ENCODE measurements at regions not wholly inside any gene's neighbourhood (a gene's known extent, or its start where the extent isn't known, plus 50 kb on each side); places are given as distances from the start of the nearest gene placed in this dataset.
A peak's percentile ranks its signal among the peaks of the same experiment; 100 is the strongest.

DNA sequence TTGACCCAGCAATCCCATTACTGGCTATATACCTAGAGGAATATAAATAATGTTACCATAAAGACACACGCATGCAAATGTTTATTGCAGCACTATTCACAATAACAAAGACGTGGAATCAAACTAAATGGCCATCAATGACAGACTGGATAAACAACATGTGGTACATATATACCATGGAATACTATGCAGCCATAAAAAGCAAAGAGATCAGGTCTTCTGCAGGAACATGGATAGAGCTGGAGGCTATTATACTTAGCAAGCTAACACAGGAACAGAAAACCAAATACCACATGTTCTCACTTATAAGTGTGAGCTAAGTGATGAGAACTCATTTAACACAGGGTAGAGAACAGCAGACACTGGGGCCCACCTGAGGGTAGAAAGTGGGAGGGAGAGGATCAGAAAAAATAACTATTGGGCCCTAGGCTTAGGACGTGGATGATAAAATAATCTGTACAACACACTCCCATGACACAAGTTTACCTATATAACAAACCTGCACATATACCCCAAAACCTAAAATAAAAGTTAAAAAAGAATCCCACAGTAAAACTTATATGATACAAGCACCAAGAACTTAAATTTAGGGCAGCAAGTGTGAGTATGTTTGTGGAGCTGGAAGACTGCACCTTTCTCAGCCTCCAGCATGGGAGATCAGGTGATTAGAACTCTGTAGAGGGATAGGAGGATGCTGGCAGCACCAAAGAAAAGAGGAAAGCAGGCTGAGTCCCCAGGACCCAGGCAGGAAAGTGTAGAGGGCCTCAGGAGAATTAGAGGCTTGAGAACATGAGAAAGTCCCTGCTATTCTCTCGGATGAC, 320.8 kb upstream of the USP24 start:
- WGBS = 87% methylated on average over 3 of the region's 4 CpGs
- H3K9me3 ChIP-seq (ENCODE audit: control insufficient read depth, low read length) = no peaks in the 10 kb centered on the region
- no peak overlapping the region for H4K91ac ChIP-seq (ENCODE audit: low read length)
- H3K36me3 ChIP-seq (ENCODE audit: control insufficient read depth in 1 of 2, insufficient read depth in 2 of 2, low read depth in 1 of 2, low read length in 2 of 2) = no peaks in the 10 kb centered on the region
- H3K9ac ChIP-seq (ENCODE audit: low read length) = peak overlapping the region; percentile 33
- DNase-seq = no peak
- no peak overlapping the region for H2AK5ac ChIP-seq (ENCODE audit: low read length, severe bottlenecking)
- H2AFZ ChIP-seq (ENCODE audit: low read depth, low read length) = no peak overlapping the region
- no peak overlapping the region for H2BK120ac ChIP-seq (ENCODE audit: low read depth, low read length)
- H4K8ac ChIP-seq (ENCODE audit: low read length) = no peak overlapping the region
- no peak overlapping the region for H3K4me2 ChIP-seq (ENCODE audit: low read length, poor library complexity, severe bottlenecking)
- H3K4ac ChIP-seq (ENCODE audit: low read depth in 1 of 2, low read length in 2 of 2) = no peak overlapping the region
- no peak overlapping the region for H2BK5ac ChIP-seq (ENCODE audit: low read depth, low read length, poor library complexity, severe bottlenecking)
- no peak overlapping the region for H3K23ac ChIP-seq (ENCODE audit: low read length in 2 of 2)
- no peak overlapping the region for H2BK12ac ChIP-seq (ENCODE audit: low read length in 2 of 2)
- H3K14ac ChIP-seq (ENCODE audit: low read length in 2 of 2) = no peak overlapping the region
- no peaks in the 10 kb centered on the region for H3K4me1 ChIP-seq (ENCODE audit: control insufficient read depth, insufficient read depth, low read depth, low read length)
- H3K79me1 ChIP-seq (replicated peaks; ENCODE audit: low read length, poor library complexity, severe bottlenecking) = no peaks in the 10 kb centered on the region
- no peak overlapping the region for H2BK15ac ChIP-seq (ENCODE audit: low read depth, poor library complexity, severe bottlenecking)
- no peak overlapping the region for H3K4me3 ChIP-seq (ENCODE audit: insufficient read depth in 1 of 2, low read depth in 1 of 2, low read length in 2 of 2)
- no peak overlapping the region for H3K18ac ChIP-seq (ENCODE audit: low read depth in 1 of 2, low read length in 2 of 2)
- H3K27me3 ChIP-seq (ENCODE audit: control insufficient read depth in 1 of 2, insufficient read depth in 1 of 2, low read length in 2 of 2) = no peaks in the 10 kb centered on the region
- no peak overlapping the region for H3K27ac ChIP-seq (ENCODE audit: low read length, poor library complexity, severe bottlenecking)

DNA sequence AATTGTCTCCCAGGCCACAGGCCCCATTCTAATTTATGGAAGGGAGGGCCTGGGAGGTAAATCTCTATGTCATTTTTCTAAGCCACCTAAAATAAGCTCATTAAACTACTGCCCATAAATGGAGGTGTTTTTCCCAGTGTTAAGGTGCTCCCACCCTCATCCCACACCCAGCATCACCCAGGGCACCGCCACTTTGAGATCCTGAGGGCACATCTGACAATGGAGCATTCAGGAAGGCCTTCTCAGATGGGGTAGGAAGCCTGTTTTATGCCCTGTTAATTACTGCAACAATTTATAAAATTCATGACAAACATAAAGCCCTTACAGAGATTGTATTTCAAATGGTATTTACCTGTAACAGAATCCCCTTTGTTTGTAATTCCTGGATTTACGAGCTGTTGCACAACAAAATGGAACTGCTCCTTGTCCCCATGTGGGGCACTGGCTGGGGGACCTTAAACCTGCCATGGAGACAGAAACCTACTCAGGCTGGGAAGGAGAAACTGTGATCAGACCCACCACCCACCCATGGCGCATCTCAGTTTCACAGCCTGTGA, 319.5 kb upstream of the USP24 start:
- Histone ChIP-seq H3K4me1 (ENCODE audit: control insufficient read depth, insufficient read depth, low read depth, low read length) (no peaks in the 10 kb centered on the region), H3K4me3 (ENCODE audit: insufficient read depth in 1 of 2, low read depth in 1 of 2, low read length in 2 of 2) (no peak overlapping the region), H3K18ac (ENCODE audit: low read depth in 1 of 2, low read length in 2 of 2) (no peak overlapping the region), H3K4ac (ENCODE audit: low read depth in 1 of 2, low read length in 2 of 2) (no peak overlapping the region), H3K14ac (ENCODE audit: low read length in 2 of 2) (no peak overlapping the region), H3K79me1 (replicated peaks; ENCODE audit: low read length, poor library complexity, severe bottlenecking) (no peaks in the 10 kb centered on the region), H2BK5ac (ENCODE audit: low read depth, low read length, poor library complexity, severe bottlenecking) (no peak overlapping the region), H2BK15ac (ENCODE audit: low read depth, poor library complexity, severe bottlenecking) (no peak overlapping the region), H2AK5ac (ENCODE audit: low read length, severe bottlenecking) (no peak overlapping the region), H2BK12ac (ENCODE audit: low read length in 2 of 2) (no peak overlapping the region), H3K9ac (ENCODE audit: low read length) (no peak overlapping the region), H2BK120ac (ENCODE audit: low read depth, low read length) (no peak overlapping the region), H3K9me3 (ENCODE audit: control insufficient read depth, low read length) (no peaks in the 10 kb centered on the region), H2AFZ (ENCODE audit: low read depth, low read length) (no peak overlapping the region), H3K23ac (ENCODE audit: low read length in 2 of 2) (no peak overlapping the region), H3K27ac (ENCODE audit: low read length, poor library complexity, severe bottlenecking) (no peak overlapping the region), H4K91ac (ENCODE audit: low read length) (no peak overlapping the region), H4K8ac (ENCODE audit: low read length) (no peak overlapping the region), H3K36me3 (ENCODE audit: control insufficient read depth in 1 of 2, insufficient read depth in 2 of 2, low read depth in 1 of 2, low read length in 2 of 2) (no peaks in the 10 kb centered on the region), H3K27me3 (ENCODE audit: control insufficient read depth in 1 of 2, insufficient read depth in 1 of 2, low read length in 2 of 2) (no peaks in the 10 kb centered on the region), H3K4me2 (ENCODE audit: low read length, poor library complexity, severe bottlenecking) (no peak overlapping the region)
- DNase-seq = no peak
- 100% methylated on average over 3 of the region's 3 CpGs for WGBS

GRCh38 chr1:55531644-55532043, 316.5 kb upstream of the USP24 start:
- H3K23ac ChIP-seq (ENCODE audit: low read length in 2 of 2) = no peak overlapping the region
- H3K18ac ChIP-seq (ENCODE audit: low read depth in 1 of 2, low read length in 2 of 2) = no peak overlapping the region
- H2AK5ac ChIP-seq (ENCODE audit: low read length, severe bottlenecking) = no peak overlapping the region
- H2AFZ ChIP-seq (ENCODE audit: low read depth, low read length) = no peak overlapping the region
- H4K91ac ChIP-seq (ENCODE audit: low read length) = no peak overlapping the region
- no peaks in the 10 kb centered on the region for H3K4me1 ChIP-seq (ENCODE audit: control insufficient read depth, insufficient read depth, low read depth, low read length)
- no peaks in the 10 kb centered on the region for H3K36me3 ChIP-seq (ENCODE audit: control insufficient read depth in 1 of 2, insufficient read depth in 2 of 2, low read depth in 1 of 2, low read length in 2 of 2)
- no peak overlapping the region for H2BK12ac ChIP-seq (ENCODE audit: low read length in 2 of 2)
- H2BK5ac ChIP-seq (ENCODE audit: low read depth, low read length, poor library complexity, severe bottlenecking) = no peak overlapping the region
- H3K4me2 ChIP-seq (ENCODE audit: low read length, poor library complexity, severe bottlenecking) = no peak overlapping the region
- no peak overlapping the region for H2BK15ac ChIP-seq (ENCODE audit: low read depth, poor library complexity, severe bottlenecking)
- H3K27ac ChIP-seq (ENCODE audit: low read length, poor library complexity, severe bottlenecking) = no peak overlapping the region
- no peaks in the 10 kb centered on the region for H3K9me3 ChIP-seq (ENCODE audit: control insufficient read depth, low read length)
- no peak for DNase-seq
- H3K79me1 ChIP-seq (replicated peaks; ENCODE audit: low read length, poor library complexity, severe bottlenecking) = no peaks in the 10 kb centered on the region
- H3K9ac ChIP-seq (ENCODE audit: low read length) = no peak overlapping the region
- H3K4me3 ChIP-seq (ENCODE audit: insufficient read depth in 1 of 2, low read depth in 1 of 2, low read length in 2 of 2) = no peak overlapping the region
- no peak overlapping the region for H3K4ac ChIP-seq (ENCODE audit: low read depth in 1 of 2, low read length in 2 of 2)
- H2BK120ac ChIP-seq (ENCODE audit: low read depth, low read length) = no peak overlapping the region
- H3K27me3 ChIP-seq (ENCODE audit: control insufficient read depth in 1 of 2, insufficient read depth in 1 of 2, low read length in 2 of 2) = no peaks in the 10 kb centered on the region
- H4K8ac ChIP-seq (ENCODE audit: low read length) = no peak overlapping the region
- H3K14ac ChIP-seq (ENCODE audit: low read length in 2 of 2) = no peak overlapping the region

- Histone ChIP-seq H3K4ac (ENCODE audit: low read depth in 1 of 2, low read length in 2 of 2) (no peak overlapping the region), H2BK5ac (ENCODE audit: low read depth, low read length, poor library complexity, severe bottlenecking) (no peak overlapping the region), H4K8ac (ENCODE audit: low read length) (no peak overlapping the region), H2AFZ (ENCODE audit: low read depth, low read length) (no peak overlapping the region), H3K9ac (ENCODE audit: low read length) (no peak overlapping the region), H3K79me1 (replicated peaks; ENCODE audit: low read length, poor library complexity, severe bottlenecking) (no peaks in the 10 kb centered on the region), H3K36me3 (ENCODE audit: control insufficient read depth in 1 of 2, insufficient read depth in 2 of 2, low read depth in 1 of 2, low read length in 2 of 2) (no peaks in the 10 kb centered on the region), H2AK5ac (ENCODE audit: low read length, severe bottlenecking) (no peak overlapping the region), H2BK15ac (ENCODE audit: low read depth, poor library complexity, severe bottlenecking) (no peak overlapping the region), H2BK120ac (ENCODE audit: low read depth, low read length) (no peak overlapping the region), H3K27me3 (ENCODE audit: control insufficient read depth in 1 of 2, insufficient read depth in 1 of 2, low read length in 2 of 2) (no peaks in the 10 kb centered on the region), H3K9me3 (ENCODE audit: control insufficient read depth, low read length) (no peaks in the 10 kb centered on the region), H2BK12ac (ENCODE audit: low read length in 2 of 2) (no peak overlapping the region), H3K4me2 (ENCODE audit: low read length, poor library complexity, severe bottlenecking) (no peak overlapping the region), H3K4me1 (ENCODE audit: control insufficient read depth, insufficient read depth, low read depth, low read length) (no peaks in the 10 kb centered on the region), H3K14ac (ENCODE audit: low read length in 2 of 2) (no peak overlapping the region), H3K23ac (ENCODE audit: low read length in 2 of 2) (no peak overlapping the region), H3K18ac (ENCODE audit: low read depth in 1 of 2, low read length in 2 of 2) (no peak overlapping the region), H4K91ac (ENCODE audit: low read length) (no peak overlapping the region), H3K27ac (ENCODE audit: low read length, poor library complexity, severe bottlenecking) (no peak overlapping the region), H3K4me3 (ENCODE audit: insufficient read depth in 1 of 2, low read depth in 1 of 2, low read length in 2 of 2) (no peak overlapping the region)
- no peak for DNase-seq
- WGBS = 100% methylated on average over 1 of the region's 3 CpGs
Measured at GRCh38 chr1:55530749-55531478, 315.8 kb upstream of the USP24 start.
